GM18873 (cell line): ENCODE measurements at regions not wholly inside any gene's neighbourhood (a gene's known extent, or its start where the extent isn't known, plus 50 kb on each side); places are given as distances from the start of the nearest gene placed in this dataset.

Experiments
- ATAC-seq: cut with Tn5 transposase; IDR thresholded peaks from one replicate; pipeline ENCODE4 v1.9.1; 2021; ENCODE audit warnings: mild to moderate bottlenecking, moderate library complexity, moderate number of reproducible peaks; ENCODE audit not compliant: unreplicated experiment, low FRiP score

DNA sequence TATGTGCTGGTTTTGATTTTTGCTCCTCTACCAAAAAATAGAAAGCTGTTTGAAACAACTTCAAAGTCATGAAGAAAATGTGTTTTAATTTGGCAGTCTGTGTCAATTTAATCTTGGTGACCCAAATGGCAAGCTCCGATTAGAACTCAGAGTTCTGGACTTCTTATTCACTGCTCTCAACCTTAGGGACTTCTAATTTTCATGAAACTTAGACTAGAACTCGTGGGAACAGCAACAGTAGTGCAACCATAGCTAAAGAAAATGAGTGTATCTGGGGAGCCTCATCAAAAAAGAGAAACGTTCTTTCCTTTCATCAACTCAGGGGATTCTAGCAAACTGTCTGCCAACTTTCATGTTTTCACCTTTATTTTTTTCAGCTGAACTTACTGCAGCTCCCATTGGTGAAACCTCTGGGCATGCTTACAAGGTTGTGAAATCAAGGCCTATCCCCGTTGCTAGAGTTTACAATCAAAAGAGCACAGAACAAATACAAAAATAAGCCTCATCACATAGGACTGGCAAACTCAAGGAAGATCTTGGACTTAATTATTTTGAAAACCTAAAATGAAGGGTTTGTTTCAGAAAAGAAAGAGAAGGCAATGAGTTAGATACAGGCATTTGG is 114.0 kb upstream of the HSF2 start:
- ATAC-seq: no peak

DNA sequence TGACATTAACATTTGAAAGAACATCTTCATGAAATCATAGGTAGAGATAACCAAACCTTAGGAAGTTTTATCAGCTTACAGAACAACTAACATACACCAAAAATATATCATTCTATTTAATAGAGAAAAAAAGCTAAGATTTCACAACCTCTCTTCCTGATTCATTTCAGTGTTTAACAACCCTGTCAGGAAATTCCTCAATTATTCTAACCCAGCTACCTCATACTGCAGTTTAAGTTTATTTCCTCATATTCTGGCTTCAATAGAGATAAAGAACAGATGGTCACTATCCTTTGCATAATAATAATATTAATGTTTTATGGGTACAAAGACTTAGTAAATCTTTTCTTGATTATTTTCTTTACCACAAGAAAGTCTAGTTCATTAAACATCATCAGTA is 112.9 kb upstream of the HSF2 start:
- ATAC-seq: no peak

GRCh38 chr6:122289762-122290539 is 109.5 kb upstream of the HSF2 start:
- ATAC-seq: no peak

GRCh38 chr6:122297010-122297409 is 102.4 kb upstream of the HSF2 start:
- ATAC-seq: no peak

- ATAC-seq: no peak
Measured at GRCh38 chr6:122302067-122302466, 97.4 kb upstream of the HSF2 start.

- ATAC-seq: no peak
Measured at GRCh38 chr6:122307577-122307976, 91.9 kb upstream of the HSF2 start.

DNA sequence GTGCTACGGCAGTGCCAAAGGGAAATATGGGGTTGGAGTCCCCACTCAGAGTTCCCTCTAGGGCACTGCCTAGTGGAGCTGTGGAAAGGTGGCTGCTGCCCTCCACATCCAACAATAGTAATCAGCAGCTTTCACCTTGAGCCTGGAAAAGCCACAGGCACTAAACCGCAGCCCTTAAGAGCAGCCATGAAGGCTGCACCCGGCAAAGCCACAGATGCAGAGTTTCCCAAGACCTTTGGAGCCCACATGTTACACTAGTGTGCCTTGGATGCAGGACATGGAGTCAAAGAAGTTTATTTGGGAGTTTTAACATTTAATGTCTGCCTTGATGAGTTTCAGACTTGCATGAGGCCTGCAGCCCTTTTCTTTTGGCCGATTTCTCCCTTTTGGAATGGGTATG is 91.4 kb upstream of the HSF2 start:
- ATAC-seq: no peak

- no peak for ATAC-seq
Measured at GRCh38 chr6:122315842-122316241, 83.6 kb upstream of the HSF2 start.

- no peak for ATAC-seq
Measured at GRCh38 chr6:122322824-122323223, 76.6 kb upstream of the HSF2 start.

- ATAC-seq: no peak
Measured at GRCh38 chr6:122323361-122323760, 76.1 kb upstream of the HSF2 start.

GRCh38 chr6:122330315-122330714 is 69.1 kb upstream of the HSF2 start:
- ATAC-seq: no peak

DNA sequence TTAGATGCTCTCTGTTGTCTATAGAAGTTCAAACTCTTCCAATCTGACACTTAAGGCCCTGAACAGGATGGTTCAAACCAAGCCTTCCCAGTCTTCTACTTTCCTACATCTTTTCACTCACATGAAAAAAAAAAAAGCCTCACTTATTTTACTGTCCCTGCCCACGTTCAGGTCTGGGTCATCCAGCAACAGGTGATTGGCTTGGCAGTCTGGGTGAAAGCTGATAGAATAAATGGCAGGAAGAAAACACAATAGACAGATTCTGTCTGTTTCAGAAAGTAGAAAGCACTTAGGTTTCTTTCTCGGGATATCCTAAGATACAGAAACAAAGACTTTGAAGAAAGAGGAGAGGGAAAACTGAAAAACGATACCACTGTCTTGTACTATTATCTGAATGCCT is 61.8 kb upstream of the HSF2 start:
- no peak for ATAC-seq

DNA sequence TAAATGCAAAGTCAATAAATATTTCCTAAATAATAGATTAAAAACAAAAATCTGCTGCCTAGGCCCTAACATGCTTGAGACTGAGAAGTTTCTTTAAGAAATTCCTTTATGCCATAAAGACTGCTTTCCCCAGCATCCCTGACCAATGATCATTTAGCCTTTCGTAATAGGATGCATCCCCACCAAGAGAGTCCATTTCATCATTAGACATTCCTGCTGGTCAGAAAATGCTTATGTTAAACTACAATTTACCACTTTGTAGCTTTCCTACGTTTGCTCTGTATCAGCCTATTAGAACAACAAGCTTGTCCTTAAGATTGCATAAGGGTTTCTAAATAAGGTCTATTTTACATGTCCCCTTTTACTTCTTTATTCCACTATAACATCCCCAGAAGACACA is 59.8 kb upstream of the HSF2 start:
- ATAC-seq: no peak

DNA sequence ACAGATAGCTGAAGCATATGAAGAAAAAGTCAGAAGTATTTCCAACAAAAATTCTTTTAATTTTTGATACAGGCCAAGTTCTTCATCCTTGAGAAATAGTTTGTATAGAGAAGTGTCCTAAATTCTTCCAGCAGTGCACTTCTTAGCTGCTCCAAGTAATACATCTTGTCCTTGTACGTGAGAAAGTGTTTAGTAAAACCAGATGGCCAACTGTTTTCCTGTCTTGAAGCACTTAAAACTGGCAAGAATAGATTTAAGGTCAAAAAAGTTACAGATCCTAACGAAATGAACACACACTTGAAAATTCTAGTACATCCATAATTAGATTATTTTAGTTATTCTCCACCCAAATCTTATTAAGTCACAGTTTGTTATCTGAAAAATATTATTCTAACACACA is 52.2 kb upstream of the HSF2 start:
- no peak for ATAC-seq

GRCh38 chr6:122347751-122348150 is 51.7 kb upstream of the HSF2 start:
- ATAC-seq: no peak
